ENCODE measurements at regions not wholly inside any gene's neighbourhood (a gene's known extent, or its start where the extent isn't known, plus 50 kb on each side); places are given as distances from the start of the nearest gene placed in this dataset.

DNA sequence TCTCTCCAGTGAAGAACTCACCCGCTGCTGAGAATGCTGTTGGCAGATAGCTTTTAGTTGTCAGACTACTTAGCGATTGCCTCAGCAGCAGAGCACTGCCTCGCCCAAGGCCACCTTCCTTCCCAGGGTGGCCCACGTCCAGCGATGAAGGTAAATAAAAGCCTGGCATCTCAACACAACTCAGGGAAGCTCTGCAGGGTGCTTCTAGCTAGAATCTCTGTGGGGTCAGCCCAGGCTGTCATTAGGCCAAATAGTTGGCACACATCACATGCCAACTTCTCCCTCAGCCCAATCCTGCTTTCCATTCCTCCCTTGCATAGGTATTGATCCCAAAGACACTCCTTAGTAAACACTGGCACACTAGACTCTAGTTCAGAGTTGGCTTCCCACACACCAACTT is 368.1 kb upstream of the TMTC1 start:
- DNase-seq (ENCODE audit: low spot score) = no peak
- in situ Hi-C loops (cut with MboI; ENCODE audit: low pct_unique_long_range_greater_than_20kb, low sequenced_read_pairs, unreplicated experiment) = no loop called here
- TF ChIP-seq CTCF (IDR thresholded peaks at IDR 0.05; ENCODE audit: extremely low read depth, insufficient read depth, missing control alignments) = no peak

DNA sequence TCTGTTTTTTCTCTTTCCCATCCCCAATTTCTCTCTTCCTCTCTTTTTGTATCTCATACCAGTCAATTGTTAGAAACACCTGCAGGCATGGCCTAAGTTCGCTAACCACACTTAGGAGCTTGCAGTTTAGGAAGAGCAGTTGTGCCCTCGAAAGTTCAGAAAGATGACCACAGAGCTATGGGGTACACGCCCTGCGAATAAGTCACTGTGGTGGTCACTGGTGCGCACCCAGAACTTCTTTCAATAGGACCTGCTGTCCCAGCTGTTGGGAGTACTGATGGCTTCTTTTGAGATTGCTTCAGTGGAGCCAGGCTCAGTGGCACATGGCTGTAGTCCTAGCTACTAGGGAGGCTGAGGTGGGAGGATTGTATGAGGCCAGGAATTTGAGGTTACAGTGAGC is 362.8 kb upstream of the TMTC1 start:
- no peak for DNase-seq (ENCODE audit: low spot score)
- in situ Hi-C loops (cut with MboI; ENCODE audit: low pct_unique_long_range_greater_than_20kb, low sequenced_read_pairs, unreplicated experiment) = no loop called here
- TF ChIP-seq CTCF (IDR thresholded peaks at IDR 0.05; ENCODE audit: extremely low read depth, insufficient read depth, missing control alignments) = no peak

GRCh38 chr12:30145684-30146032 is 361.9 kb upstream of the TMTC1 start:
- no peak for TF ChIP-seq CTCF (IDR thresholded peaks at IDR 0.05; ENCODE audit: extremely low read depth, insufficient read depth, missing control alignments)
- no peak for DNase-seq (ENCODE audit: low spot score)
- in situ Hi-C loops (cut with MboI; ENCODE audit: low pct_unique_long_range_greater_than_20kb, low sequenced_read_pairs, unreplicated experiment) = no loop called here

- TF ChIP-seq CTCF (IDR thresholded peaks at IDR 0.05; ENCODE audit: extremely low read depth, insufficient read depth, missing control alignments) = no peak
- in situ Hi-C loops (cut with MboI; ENCODE audit: low pct_unique_long_range_greater_than_20kb, low sequenced_read_pairs, unreplicated experiment) = no loop called here
These were observed 361.3 kb upstream of the TMTC1 start for GRCh38 chr12:30144777-30145683.

DNA sequence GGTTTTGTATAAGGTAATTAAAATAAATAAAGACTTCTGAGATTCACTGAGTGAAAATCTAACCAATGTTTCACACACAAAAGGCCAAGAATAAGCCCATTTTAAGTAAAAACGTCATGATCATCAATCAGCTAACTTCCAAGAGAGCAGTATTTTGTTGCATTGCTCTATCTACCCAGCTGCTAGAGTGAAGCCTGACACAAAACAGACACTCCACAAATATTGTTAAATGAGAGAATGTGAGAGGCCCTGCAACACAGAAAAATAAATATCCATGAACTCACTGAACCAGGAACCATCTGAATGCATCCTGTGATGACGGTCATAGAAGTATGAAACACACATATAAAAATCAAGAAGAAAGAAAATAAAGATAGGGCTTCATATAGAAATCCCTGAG is 358.6 kb upstream of the TMTC1 start:
- TF ChIP-seq CTCF (IDR thresholded peaks at IDR 0.05; ENCODE audit: extremely low read depth, insufficient read depth, missing control alignments) = no peak
- DNase-seq (ENCODE audit: low spot score) = no peak
- in situ Hi-C loops (cut with MboI; ENCODE audit: low pct_unique_long_range_greater_than_20kb, low sequenced_read_pairs, unreplicated experiment) = no loop called here

More at GRCh38 chr12:30144777-30145683, 361.3 kb upstream of the TMTC1 start:
- DNase-seq (ENCODE audit: low spot score) = no peak

- no peak for DNase-seq (ENCODE audit: low spot score)
- in situ Hi-C loops (cut with MboI; ENCODE audit: low pct_unique_long_range_greater_than_20kb, low sequenced_read_pairs, unreplicated experiment) = no loop called here
- TF ChIP-seq CTCF (IDR thresholded peaks at IDR 0.05; ENCODE audit: extremely low read depth, insufficient read depth, missing control alignments) = no peak
These were observed 354.7 kb upstream of the TMTC1 start for GRCh38 chr12:30138483-30138882.

Data from GM13977 (cell line).